GM21515 (cell line): ENCODE measurements at regions not wholly inside any gene's neighbourhood (a gene's known extent, or its start where the extent isn't known, plus 50 kb on each side); places are given as distances from the start of the nearest gene placed in this dataset.

Source experiments
- ATAC-seq: cut with Tn5 transposase; IDR thresholded peaks from one replicate; pipeline ENCODE4 v1.9.1; 2021; ENCODE audit not compliant: unreplicated experiment

GRCh38 chr1:115493834-115494233 is 147.9 kb upstream of the VANGL1 start:
- ATAC-seq, result no peak

- ATAC-seq, result no peak
These were observed 148.9 kb upstream of the VANGL1 start for GRCh38 chr1:115492880-115493279.

- ATAC-seq, result no peak
These were observed 149.7 kb upstream of the VANGL1 start for GRCh38 chr1:115492019-115492595.

- no peak for ATAC-seq
These were observed 150.3 kb upstream of the VANGL1 start for GRCh38 chr1:115491298-115492018.

GRCh38 chr1:115479055-115479482 is 141.0 kb upstream of the NGF start:
- ATAC-seq, result no peak

- ATAC-seq, result no peak
These were observed 139.0 kb upstream of the NGF start for GRCh38 chr1:115477071-115477470.

GRCh38 chr1:115476616-115477015 is 138.6 kb upstream of the NGF start:
- ATAC-seq, result no peak

GRCh38 chr1:115475901-115476300 is 137.9 kb upstream of the NGF start:
- no peak for ATAC-seq

GRCh38 chr1:115475252-115475651 is 137.2 kb upstream of the NGF start:
- ATAC-seq, result no peak

GRCh38 chr1:115473986-115474565 is 136.0 kb upstream of the NGF start:
- ATAC-seq, result no peak

- ATAC-seq, result peak; percentile 75
These were observed 131.8 kb upstream of the NGF start for GRCh38 chr1:115469703-115470476.

- no peak for ATAC-seq
These were observed 129.7 kb upstream of the NGF start for GRCh38 chr1:115467790-115468189.

- no peak for ATAC-seq
These were observed 129.1 kb upstream of the NGF start for GRCh38 chr1:115467196-115467595.

GRCh38 chr1:115466433-115466832 is 128.4 kb upstream of the NGF start:
- no peak for ATAC-seq

- ATAC-seq, result no peak
These were observed 127.8 kb upstream of the NGF start for GRCh38 chr1:115465802-115466363.

- ATAC-seq, result no peak
These were observed 125.3 kb upstream of the NGF start for GRCh38 chr1:115463347-115463746.

- no peak for ATAC-seq
These were observed 124.6 kb upstream of the NGF start for GRCh38 chr1:115462566-115463076.

- ATAC-seq, result no peak
These were observed 123.5 kb upstream of the NGF start for GRCh38 chr1:115461526-115461925.

- no peak for ATAC-seq
These were observed 121.1 kb upstream of the NGF start for GRCh38 chr1:115459161-115459560.

- ATAC-seq, result no peak
These were observed 120.5 kb upstream of the NGF start for GRCh38 chr1:115458426-115459114.

- ATAC-seq, result no peak
These were observed 119.2 kb upstream of the NGF start for GRCh38 chr1:115457289-115457688.
